PC-9 (cell line): ENCODE measurements at regions not wholly inside any gene's neighbourhood (a gene's known extent, or its start where the extent isn't known, plus 50 kb on each side); places are given as distances from the start of the nearest gene placed in this dataset.

ENCODE experiments used
- CTCF ChIP-seq: fragments of 200-600 bp; sonication (generic); conservative IDR thresholded peaks from 2 replicates; pipeline ENCODE4 v1.6.1; 2017; ENCODE audit warnings: mixed run types, antibody characterized with exemption, mild to moderate bottlenecking, moderate library complexity
- EZH2 ChIP-seq: fragments of 200-600 bp; sonication (generic); IDR thresholded peaks from 2 replicates; pipeline ENCODE4 v1.8.0; 2017; ENCODE audit warnings: antibody characterized with exemption, low read depth

- TF ChIP-seq CTCF: no peak
- no peak for TF ChIP-seq EZH2
These were observed 755.1 kb downstream of the ROBO2 start for GRCh38 chr3:77795013-77795412.
